ENCODE measurements at regions not wholly inside any gene's neighbourhood (a gene's known extent, or its start where the extent isn't known, plus 50 kb on each side); places are given as distances from the start of the nearest gene placed in this dataset.

- TF ChIP-seq CTCF (IDR thresholded peaks at IDR 0.05) = no peak
- no peak for TF ChIP-seq EZH2 (IDR thresholded peaks at IDR 0.05)
These were observed 191.6 kb downstream of the PLK2 start for GRCh38 chr5:58268268-58268667.
